Stimulated activated CD4-positive, alpha-beta T cell treated with anti-CD3 and anti-CD28 coated beads, Interleukin-12 subunit alpha, Interleukin-12 subunit beta, amount 100 ng/mL, for 48 hours (primary cell): ENCODE measurements at regions not wholly inside any gene's neighbourhood (a gene's known extent, or its start where the extent isn't known, plus 50 kb on each side); places are given as distances from the start of the nearest gene placed in this dataset.

Source experiments
- DNase-seq, 3 donors: peaks; one replicate each; pipeline ENCODE4 v3.0.0-alpha.2; 2020; ENCODE audit warnings: low read depth in 2 of 3, low spot score in 1 of 3

GRCh38 chr2:43129676-43130547 lies 96.5 kb downstream of the ZFP36L2 start:
- DNase-seq = no peak

DNA sequence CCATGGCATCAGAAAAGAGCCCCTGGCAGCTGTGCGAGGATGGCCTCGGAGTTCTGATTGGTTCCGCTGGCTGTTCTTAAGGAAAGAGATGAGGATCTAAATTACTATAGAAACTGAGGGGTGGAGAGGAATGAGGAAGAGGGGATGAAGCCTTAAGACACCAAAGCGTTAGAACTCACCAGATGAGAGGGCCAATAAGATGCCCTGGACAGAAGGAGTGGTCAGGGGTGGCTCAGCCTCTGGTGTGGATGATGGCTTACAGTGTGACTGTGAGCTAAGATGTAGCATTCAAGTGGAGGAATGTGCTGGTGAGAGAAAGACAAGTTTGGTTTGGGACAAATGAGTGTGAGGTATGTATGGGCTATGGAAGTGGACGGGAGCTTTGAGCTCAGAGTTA lies 97.8 kb downstream of the ZFP36L2 start:
- DNase-seq = no peak

- DNase-seq = no peak
Measured at GRCh38 chr2:43127941-43128558, 98.4 kb downstream of the ZFP36L2 start.

DNA sequence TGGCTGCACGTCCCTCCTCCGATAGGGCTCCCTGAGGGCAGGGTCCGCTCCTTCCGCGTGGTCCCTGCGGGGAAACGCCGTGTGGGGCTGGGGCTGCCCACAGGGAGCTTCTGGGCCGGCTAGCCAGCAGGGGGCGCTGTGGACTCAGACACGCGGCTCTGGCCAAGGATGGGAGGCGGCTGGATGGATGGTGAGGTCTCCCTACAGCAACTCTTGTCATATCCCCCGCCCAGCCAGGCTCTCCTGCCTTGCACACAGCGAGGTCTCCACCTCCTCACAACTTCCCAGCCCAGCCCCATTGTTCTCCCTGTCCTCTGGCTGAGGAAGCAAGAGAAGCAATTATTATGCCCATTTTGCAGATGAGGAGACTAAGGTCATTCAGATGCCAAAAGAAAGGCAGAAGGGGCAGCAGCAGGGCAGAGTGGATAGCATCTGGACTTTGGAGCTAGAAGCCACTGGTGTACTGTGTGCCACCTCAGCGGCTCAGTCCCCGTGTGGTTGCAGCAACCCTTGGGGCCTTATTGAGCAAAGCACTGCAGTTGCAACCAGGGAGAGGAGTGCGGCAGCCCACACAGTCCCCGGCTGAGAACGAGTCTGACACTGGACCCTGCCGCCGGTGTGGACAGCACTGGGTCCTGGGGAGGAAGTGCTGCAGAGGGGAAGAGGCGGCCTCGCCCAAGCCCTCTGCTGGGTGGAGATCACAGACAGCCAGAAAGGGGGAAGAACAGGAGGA lies 99.0 kb downstream of the ZFP36L2 start:
- DNase-seq = peak; percentile 84 to 95 (median 89)

DNA sequence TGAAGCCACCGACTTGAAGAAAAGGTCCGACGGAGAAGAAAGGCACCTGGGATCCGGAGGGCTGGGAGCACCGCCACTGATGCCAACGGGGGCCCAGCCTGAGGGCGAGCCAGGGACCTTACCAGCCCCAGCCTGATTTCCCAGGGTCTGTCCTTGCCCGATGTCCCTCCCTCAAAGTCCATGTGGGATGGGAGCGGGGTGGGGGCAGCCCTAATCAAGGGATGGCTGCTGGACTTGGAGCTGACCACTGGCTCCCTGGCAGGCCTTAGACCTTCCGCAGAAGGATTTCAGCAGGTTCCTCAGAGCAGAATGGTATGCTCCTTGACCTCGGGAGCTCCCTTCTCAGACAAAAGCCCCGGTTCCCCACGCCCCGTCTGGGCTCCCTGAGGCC lies 99.6 kb downstream of the ZFP36L2 start:
- DNase-seq = no peak

DNA sequence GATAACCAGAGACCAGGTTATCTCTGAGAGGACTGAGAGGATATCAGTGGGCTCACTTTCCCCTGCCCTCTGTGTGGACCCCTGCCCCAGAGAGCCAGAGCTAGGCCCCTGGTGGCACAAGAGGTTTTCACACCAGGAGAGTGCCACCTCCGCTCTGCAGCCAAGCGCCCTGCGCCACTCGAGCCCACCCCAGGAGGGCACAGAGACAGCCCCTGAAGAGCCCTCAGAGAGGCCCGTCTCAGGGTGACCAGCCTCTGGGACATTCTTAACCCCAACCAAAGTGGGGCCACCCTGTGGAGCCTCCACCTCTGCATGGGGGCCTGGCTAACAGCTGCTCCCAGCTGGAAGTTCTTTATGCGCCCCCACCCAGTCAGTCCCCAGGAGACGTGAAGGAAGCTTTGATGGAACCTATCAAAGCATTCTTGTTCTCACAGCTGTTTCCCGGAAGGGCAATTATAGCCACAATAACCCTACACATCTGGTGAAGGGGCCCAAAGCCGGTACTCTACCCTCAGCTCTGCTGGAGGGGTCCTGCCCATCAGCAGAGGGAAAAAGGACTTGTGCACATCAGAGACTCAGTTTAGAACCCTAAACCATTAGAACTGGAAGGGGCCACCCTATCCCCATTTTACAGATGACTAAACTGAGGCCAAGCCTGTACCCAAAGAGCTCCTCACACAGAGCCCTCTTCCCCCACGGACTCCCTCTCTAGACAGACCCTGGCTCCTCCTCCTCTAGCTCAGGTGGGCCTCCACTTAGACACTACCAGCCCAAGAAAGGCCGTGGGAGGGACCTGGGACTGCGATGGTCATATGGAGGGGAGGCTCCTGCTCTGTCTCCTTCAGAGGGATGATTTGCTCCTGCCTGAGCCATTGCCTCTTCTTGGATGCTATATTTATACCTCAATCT lies 101.1 kb downstream of the ZFP36L2 start:
- no peak for DNase-seq

- DNase-seq = no peak
Measured at GRCh38 chr2:43124687-43125057, 101.7 kb downstream of the ZFP36L2 start.

GRCh38 chr2:43123981-43124686 lies 102.3 kb downstream of the ZFP36L2 start:
- no peak for DNase-seq

DNA sequence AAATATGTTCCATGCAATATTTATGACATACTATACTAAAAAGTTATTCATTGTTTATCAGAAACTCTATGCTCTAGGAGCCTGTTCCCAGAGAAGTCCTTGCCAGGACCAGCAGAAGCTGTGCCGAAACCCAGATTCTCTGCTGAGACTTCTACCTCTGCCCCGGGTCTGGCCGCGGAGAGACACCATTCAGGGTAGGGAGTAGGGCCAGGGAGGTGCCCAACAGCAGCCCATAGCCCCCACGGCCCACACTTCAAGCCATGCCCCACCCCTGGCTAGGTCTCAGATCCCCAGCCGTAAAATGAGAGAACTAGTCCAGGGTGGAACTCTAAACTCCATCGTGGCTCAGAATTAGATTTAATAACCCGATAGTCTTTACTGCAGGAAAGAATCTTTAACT lies 102.9 kb downstream of the ZFP36L2 start:
- no peak for DNase-seq

DNA sequence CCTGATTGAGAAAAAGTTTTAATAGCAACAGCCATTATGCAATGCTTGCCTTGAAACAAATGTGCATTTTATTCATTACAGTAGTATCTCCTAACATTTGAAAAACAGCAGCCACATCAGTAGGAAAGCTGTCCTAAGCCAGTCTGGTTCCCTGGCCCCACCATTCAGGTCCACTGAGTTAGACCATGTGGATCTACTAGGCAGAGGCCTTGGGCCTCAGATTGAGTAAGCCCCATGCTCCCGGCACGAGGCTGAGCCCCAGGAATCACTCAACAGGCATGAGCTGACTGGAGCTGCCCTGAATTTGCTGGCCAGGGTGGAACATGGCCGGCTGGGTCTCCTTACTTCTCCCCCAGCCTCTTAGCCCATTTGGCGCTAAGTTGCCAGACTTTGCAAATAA lies 103.4 kb downstream of the ZFP36L2 start:
- DNase-seq = no peak

GRCh38 chr2:43121580-43122314 lies 104.7 kb downstream of the ZFP36L2 start:
- DNase-seq = no peak

GRCh38 chr2:43119303-43119702 lies 107.1 kb downstream of the ZFP36L2 start:
- DNase-seq = no peak

DNA sequence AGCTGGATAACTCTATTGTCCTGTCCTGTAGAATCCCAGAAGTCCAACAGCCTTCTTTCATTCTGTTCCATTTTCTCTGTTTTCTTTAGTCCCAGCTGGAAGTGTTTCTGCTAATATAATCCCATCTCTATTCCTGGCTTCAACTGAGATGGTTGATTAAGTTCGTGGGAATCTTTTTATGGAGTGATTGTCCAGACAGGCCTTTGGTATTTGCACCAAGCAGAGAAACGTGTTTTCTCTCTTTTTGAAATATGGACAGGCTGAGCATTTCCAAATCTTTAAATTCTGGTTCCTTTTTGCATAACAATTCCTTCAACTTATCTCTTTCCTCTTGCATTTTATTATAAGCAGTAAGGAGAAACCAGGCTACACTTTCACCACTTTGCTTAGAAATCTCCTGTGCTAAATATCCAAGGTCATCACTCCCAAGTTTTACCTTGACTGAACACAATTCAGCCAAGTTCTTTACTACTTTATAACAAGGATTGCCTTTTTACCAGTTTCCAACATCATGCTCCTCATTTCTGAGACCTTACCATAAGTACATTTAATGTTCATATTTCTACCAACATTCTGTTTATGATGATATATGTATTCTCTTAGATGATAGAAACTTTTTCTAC lies 108.8 kb downstream of the ZFP36L2 start:
- DNase-seq = no peak

- no peak for DNase-seq
Measured at GRCh38 chr2:43116988-43117387, 109.4 kb downstream of the ZFP36L2 start.

DNA sequence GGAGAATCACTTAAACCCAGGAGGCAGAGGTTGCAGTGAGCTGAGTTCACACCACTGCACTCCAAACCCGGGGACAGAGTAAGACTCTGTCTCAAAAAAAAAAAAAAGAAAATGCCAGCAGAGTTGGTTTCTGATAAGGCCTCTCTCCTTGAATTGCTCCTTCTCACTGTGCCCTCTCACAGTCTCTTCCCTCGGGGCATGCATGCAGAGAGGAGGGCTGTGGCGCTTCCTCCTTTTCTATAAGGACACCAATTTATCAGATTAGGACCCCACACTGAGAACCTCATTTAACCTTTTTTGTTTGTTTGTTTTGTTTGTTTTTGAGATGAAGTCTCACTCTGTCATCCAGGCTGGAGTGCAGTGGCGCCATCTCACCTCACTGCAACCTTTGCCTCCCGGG lies 110.5 kb downstream of the ZFP36L2 start:
- DNase-seq = no peak

DNA sequence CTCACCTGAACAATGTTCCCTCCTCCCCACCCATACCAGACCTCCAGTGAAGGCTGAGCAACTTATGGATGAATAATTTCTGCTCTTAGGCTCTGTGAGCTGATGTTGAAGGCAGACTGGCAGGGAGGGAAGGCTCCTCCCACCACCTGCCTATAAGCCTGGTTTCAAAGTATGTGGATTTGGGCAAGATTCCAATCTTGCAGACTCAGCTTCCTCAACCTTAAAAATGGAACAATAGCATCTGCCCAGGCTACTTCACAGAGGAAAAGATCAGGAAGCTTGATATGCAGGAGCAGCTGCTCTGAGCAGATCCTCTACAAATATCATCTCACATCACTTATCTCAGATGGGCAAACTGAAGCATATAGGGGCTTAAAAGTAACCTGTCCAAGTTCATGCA lies 112.2 kb downstream of the ZFP36L2 start:
- DNase-seq = no peak

GRCh38 chr2:43111788-43112554 lies 114.4 kb downstream of the ZFP36L2 start:
- no peak for DNase-seq

DNA sequence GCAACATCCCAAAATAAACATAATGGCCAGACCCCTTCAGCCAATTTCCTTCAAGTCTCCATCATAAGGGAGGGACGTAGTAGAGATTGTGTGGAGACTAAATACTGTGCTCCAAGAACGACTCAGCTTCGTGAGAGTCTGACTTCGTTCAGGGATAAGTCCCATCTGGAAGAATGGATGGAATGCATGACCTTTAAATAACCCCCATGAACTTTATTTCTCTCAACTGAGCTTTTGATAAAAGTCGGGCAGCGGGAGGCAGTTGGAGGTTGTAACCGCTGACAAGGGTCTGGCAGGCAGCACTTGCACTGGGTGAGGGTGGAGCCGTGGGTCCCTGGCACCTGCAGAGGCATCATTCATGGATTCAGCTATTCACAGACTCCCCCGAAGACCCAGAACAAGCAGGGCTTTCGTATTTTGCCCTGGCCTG lies 115.9 kb downstream of the ZFP36L2 start:
- no peak for DNase-seq
